HG02943 (cell line): ENCODE measurements at regions not wholly inside any gene's neighbourhood (a gene's known extent, or its start where the extent isn't known, plus 50 kb on each side); places are given as distances from the start of the nearest gene placed in this dataset.

ENCODE experiments used
- ATAC-seq: cut with Tn5 transposase; IDR thresholded peaks from one replicate; pipeline ENCODE4 v1.9.1; 2021; ENCODE audit warnings: mild to moderate bottlenecking, low read depth, moderate library complexity; ENCODE audit not compliant: unreplicated experiment

- no peak for ATAC-seq
These were observed 176.8 kb downstream of the LMO4 start for GRCh38 chr1:87505391-87505983.

- ATAC-seq = no peak
These were observed 177.5 kb downstream of the LMO4 start for GRCh38 chr1:87506147-87506546.

- ATAC-seq = no peak
These were observed 179.6 kb downstream of the LMO4 start for GRCh38 chr1:87508247-87508787.

- no peak for ATAC-seq
These were observed 181.9 kb downstream of the LMO4 start for GRCh38 chr1:87510540-87510939.

- no peak for ATAC-seq
These were observed 182.8 kb downstream of the LMO4 start for GRCh38 chr1:87511449-87511848.

GRCh38 chr1:87512431-87512830 lies 183.8 kb downstream of the LMO4 start:
- ATAC-seq = no peak

GRCh38 chr1:87513255-87513654 lies 184.6 kb downstream of the LMO4 start:
- no peak for ATAC-seq

- ATAC-seq = no peak
These were observed 185.4 kb downstream of the LMO4 start for GRCh38 chr1:87513966-87514660.

- ATAC-seq = no peak
These were observed 187.1 kb downstream of the LMO4 start for GRCh38 chr1:87515781-87516180.

GRCh38 chr1:87518794-87519193 lies 190.1 kb downstream of the LMO4 start:
- ATAC-seq = no peak

GRCh38 chr1:87521452-87521851 lies 192.8 kb downstream of the LMO4 start:
- ATAC-seq = no peak

GRCh38 chr1:87523466-87523865 lies 194.8 kb downstream of the LMO4 start:
- no peak for ATAC-seq

- ATAC-seq = no peak
These were observed 195.5 kb downstream of the LMO4 start for GRCh38 chr1:87524021-87524754.

GRCh38 chr1:87528754-87529517 lies 200.3 kb downstream of the LMO4 start:
- no peak for ATAC-seq

- no peak for ATAC-seq
These were observed 201.5 kb downstream of the LMO4 start for GRCh38 chr1:87530042-87530807.

GRCh38 chr1:87535551-87535950 lies 206.9 kb downstream of the LMO4 start:
- no peak for ATAC-seq

- ATAC-seq = no peak
These were observed 210.5 kb downstream of the LMO4 start for GRCh38 chr1:87539147-87539546.

- no peak for ATAC-seq
These were observed 214.0 kb downstream of the LMO4 start for GRCh38 chr1:87542697-87543096.

- ATAC-seq = no peak
These were observed 221.1 kb downstream of the LMO4 start for GRCh38 chr1:87549738-87550137.

GRCh38 chr1:87553511-87553910 lies 224.8 kb downstream of the LMO4 start:
- ATAC-seq = no peak
